NCI-H2196 (cell line): ENCODE measurements at regions not wholly inside any gene's neighbourhood (a gene's known extent, or its start where the extent isn't known, plus 50 kb on each side); places are given as distances from the start of the nearest gene placed in this dataset.

Source experiments
- DNase-seq: peaks from one replicate; lab custom pipeline; 2025; ENCODE audit not compliant: unreplicated experiment; lab: John Stamatoyannopoulos, UW

DNA sequence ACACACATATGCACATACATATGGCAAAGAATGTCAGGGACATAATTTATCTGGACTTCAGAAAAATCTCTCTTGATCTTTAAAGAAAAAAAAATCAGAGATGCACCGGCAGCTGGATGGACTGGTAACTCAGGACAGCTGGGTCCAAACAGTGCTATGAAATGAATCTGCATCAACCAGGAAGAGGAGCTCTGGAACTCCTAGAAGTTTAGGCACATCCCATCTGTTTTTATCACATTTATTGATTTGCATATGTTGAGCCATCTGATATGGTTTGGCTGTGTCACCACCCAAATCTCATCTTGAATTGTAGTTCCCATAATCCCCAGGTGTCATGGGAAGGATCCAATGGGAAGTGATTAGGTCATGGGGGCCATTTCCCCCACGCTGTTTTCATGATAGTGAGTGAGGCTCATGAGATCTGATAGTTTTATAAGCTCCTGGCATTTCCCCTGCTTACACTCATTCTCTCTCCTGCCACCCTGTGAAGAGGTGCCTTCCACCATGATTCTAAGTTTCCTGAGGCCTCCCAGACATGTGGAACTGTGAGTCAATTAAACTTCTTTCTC is 87.7 kb upstream of the AKIP1 start:
- no peak for DNase-seq

DNA sequence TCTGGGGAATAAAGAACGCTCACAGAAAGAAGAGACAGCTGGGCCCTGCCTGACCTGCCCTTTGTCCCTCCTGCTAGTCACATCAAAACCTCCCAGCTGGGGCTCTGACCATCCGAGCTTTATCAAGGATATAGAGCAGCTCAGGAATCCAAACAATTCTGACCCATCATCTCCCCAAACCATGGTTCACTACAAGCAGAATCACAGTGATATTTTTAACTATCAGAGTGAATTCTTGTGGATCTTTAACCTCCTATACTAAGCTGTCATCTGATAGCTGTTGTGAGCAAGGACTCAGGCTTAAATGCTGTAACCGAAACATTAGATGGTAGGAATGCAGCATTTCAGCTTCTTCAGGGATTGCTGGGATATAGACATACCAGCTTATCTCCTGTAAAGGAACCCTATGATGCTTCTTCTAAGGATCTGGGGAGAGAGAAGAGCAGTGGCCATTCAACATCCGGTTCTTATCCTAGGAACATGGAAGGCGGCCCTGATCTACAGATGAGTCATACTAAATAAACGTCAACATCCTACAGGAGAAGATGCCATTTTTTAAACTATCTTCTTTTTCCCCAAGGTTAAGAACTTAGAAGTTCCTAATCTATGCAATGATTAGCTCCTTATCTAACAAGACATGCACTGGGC is 84.7 kb upstream of the AKIP1 start:
- no peak for DNase-seq

DNA sequence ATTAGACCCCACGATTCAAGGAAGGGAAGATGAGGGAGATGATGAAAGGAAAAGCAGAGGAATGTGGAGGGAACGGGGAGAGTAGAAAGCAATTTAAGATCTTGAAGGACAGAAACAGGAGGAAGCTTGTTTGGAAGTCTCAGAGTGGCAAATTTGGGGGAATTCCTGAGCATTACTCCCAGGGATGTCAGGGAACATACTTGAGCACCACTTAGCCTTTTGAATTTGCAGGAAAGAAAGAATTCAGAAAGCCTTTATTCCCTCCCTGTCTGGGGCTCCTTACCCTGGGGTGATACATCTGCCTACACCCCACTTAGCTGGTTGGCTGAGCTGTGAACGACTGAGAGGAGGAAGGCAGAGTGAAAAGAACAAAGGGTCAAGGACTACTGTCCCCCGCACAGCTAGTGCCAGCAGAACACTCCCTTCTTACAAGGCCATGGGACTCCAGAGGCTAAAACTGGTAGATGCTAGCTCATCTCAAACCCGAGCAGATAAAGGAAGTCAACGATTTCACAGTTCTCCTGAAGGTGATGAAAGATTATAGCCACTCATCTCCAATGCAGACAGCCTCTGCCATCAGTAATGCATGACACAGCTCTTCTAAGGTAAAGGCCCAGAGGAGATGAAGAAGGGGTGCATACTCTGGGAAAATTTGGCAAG is 84.0 kb upstream of the AKIP1 start:
- no peak for DNase-seq

DNA sequence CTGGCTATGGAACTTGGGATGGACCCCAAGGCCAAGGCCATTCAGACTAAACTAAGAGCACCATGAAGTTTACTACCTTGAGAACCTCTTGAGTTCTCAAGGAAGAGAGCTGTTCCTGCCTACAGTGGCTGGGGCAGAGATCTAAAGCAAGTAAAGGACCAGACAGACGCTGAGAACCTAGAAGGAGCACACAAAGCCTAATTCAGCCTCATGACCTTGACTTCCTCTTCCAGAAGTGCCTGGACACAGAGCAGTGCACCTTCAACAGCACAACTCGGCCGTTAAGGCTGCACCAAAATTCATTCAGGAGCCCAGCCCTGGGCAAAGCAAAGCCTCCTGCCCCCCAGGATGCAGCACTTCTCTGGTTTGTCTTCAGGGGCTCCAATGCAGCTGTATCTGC is 82.9 kb upstream of the AKIP1 start:
- no peak for DNase-seq

DNA sequence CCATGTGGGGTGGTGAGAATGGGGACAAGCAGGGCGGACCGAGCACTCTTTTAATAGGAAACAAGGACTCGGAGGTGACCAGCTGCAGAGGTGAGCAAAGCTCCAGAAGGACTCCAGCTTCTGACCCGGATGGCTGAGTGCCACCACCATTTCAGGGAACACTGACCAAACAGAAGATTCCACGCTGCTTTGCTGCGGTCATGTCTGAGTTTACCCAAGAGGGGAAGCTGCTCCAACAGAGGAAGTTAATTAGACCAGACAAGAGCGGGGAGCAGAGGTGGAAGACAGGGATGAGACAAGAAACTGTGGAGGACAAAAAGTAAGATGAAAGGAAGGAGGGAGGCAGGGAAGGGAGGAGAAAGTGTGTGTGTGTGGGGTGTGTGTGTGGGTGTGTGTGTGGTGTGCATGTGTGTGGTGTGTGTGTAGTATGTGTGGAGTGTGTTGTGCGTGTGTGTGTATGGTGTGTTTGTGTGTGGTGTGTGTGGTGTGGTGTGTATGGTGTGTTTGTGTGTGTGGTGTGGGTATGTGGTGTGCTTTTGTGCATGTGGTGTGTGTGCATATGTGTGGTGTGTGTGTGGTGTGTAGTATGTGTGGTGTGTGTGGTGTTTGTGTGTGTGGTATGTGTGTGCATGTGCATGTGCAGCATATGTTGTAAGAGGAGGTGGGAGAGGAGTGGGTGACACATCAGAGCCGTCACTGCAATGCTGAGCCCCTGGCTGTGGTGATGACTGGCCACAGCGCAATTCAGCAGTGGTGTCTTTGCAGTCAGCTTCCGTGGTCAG is 82.2 kb upstream of the AKIP1 start:
- no peak for DNase-seq

- no peak for DNase-seq
Observed at GRCh38 chr11:8829556-8829955, 81.4 kb upstream of the AKIP1 start.

GRCh38 chr11:8830641-8831040 is 80.3 kb upstream of the AKIP1 start:
- no peak for DNase-seq

DNA sequence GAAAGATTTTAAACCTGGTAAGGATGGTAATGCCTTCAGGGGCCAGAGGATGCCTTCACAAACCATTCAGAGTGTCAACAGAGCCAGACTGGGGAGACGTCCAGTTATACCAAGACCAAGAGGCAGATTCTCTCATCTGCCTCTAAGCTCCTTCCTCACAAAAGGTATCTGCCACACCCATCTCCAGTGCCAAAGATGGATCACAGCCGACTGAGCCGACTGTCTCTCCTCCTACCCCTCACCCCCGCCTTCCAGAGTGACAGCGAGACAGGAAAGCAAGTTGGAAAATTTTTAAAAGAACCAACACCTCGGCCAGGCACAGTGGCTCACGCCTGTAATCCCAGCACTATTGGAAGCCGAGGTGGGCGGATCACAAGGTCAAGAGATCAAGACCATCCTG is 79.1 kb upstream of the AKIP1 start:
- no peak for DNase-seq

DNA sequence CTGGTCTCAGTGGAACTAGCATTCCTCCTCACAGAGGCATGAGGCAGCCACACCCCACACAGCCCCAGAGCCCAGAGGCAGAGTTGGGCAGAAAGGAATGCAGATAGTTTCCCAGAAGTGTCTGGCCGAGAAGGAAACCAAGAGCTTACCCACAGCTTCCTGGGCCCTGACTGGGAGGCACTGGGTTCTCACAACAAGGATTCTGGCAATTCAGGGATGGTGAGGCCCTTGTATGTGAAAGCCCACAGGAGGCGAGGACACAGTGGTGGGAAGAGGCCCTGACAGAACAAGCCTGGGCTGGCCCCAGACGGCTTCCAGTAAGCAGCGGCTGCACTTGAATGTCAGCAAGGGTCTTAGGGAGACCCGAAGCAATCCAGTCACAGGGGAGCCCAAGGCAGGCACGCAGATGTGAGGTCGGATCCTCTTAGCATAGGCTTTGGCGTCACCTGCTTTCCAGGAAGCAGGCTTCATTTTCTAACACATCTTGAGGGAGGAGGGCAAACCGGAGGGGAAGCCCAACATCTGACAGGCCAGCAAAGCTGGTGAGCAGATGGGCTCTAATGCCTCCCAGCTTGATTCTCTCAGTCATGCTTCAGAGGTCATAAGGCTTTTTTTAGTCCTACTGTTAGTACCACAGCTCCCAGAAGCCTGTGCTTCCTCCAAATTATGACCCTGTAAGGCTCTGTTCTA is 78.3 kb upstream of the AKIP1 start:
- peak; percentile 21 for DNase-seq

DNA sequence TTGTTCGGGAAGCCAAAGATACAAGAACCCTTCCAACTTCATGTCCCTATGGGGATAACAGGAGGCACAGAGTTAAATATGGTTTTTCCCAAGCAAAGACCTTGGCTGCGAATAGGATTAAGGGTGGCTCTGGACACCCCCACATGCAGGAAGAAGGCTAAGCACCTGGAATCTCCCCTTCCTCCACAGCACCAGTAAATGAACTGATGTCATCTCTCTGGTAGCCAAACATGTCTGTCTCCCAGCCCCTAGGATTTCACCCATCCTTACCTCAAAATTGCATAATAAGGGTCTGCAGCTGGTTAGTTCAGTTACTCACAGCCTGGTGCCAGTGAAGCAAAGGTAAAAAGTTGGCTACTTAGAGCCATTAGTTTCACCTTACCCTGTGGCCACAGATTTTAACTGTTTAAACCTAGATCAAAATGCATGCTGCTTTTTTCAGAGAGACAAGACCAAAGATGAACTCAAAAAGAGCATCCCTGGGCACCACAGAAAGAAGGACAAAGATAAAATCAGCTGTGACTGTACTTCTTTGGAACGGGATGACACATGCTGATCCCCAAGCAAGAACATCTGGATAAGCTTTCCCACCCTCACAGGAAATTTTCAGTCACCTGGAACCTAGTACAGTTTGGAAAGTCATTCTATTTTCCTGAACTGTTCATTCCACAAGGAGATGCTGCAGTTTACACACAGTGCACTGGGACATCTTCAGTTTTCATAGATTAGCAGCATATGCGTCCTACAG is 77.2 kb upstream of the AKIP1 start:
- no peak for DNase-seq

- no peak for DNase-seq
Observed at GRCh38 chr11:8834379-8834778, 76.6 kb upstream of the AKIP1 start.

- DNase-seq, result no peak
Observed at GRCh38 chr11:8838248-8838647, 72.7 kb upstream of the AKIP1 start.

- DNase-seq, result no peak
Observed at GRCh38 chr11:8839306-8839956, 71.6 kb upstream of the AKIP1 start.

DNA sequence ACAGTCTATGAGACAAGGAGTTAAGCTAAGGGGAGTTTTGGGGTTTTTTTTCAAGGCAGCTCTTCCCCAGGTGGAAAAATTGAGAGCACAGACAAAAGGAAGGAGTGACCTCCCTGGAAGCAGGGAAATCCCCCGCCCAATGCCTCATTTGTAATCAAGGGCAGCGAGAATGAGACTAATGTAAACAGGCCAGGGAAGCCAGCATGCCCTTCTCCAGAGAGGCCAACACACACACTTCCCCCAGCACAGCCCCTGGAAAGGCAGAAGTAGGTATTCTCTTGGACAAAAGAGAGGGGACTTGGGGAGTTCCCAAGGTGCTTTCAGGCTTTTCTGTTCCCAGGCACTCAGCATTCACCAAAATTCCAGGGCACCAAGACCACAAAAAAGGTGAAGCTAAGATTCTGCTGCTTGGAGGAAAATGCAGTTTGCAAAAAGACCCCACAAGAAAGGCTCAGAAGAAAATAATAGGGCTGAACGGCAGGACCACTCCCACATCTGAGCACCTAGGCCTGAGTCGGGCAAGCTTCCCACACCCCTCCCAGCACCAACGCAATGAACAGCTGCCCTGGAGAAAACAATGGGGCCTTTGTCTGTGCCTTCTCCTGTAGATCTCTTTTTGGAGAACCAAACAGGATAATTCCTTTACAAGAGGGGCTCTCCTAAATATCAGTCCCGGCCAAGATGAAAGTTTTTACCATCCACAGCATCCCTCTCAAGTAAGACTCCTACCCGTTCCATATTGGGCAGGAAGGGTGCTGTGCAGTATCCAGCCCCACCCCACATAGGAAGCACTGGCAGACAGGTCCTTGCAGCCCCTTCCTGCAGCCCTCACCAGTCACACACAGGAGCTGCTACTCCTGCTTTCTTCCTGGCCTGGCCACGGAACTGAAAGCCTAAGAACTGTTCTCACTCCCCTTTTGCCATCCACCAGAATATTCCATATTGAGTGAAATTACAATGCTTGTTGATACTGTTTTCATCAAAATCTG is 70.7 kb upstream of the AKIP1 start:
- peak; percentile 33 for DNase-seq

- DNase-seq, result no peak
Observed at GRCh38 chr11:8841899-8842298, 69.1 kb upstream of the AKIP1 start.

DNA sequence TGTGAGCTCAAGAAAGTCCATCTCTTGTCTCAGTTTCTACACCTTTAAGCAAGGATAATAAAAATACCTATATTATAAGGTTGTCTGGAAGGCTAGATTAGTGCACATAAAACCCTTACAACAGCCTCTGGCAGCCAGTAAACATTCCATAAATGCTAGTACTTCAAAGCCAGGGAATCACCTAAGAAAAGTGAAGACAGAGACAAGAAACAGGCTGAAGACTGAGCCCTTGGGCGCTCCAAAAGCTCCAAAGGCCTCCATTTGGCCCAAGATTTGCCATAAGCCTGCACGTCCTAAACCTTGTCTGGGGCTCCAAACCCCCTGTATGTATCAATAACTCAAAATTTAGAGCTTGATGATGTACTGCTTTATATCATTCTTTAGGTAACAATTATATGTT is 52.2 kb upstream of the AKIP1 start:
- DNase-seq, result no peak
